Stimulated activated naive CD4-positive, alpha-beta T cell treated with Interleukin-2 at 50 U/mL for 16 hours (primary cell): ENCODE measurements at regions not wholly inside any gene's neighbourhood (a gene's known extent, or its start where the extent isn't known, plus 50 kb on each side); places are given as distances from the start of the nearest gene placed in this dataset.

Experiments used
- DNase-seq: peaks from one replicate; lab custom pipeline; 2025; lab: John Stamatoyannopoulos, UW

DNA sequence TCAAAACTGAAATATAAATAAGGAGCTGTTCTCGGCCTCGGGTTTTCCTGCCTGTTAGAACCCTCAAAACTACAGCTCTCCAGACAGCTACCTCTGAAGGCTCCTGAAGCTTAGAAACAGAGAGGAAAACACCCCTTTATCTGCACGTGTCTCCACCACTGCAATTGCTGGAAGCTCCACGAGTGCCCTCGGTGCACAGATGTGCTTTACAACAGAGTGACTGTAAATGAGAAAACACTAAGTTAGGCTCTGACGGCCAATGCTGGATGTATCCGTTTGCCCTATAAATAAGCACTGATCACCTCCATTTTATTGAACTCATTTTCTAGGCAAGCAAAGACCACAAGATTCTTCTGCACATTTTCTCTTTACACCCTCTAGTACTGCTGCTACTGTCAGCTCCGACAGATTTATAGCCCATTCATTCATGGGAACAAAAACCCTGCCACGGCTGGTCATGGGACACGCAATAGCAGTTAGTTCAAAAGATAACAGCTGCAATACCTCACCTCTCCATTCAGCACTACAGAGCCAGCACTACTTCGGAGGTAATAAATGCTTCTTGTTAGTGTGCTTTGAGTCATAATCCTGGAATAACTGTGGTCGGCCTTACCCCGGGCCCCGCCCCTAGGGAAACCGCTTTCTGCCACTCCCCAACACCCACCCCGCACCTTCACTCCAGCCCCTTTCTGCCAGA, 241.1 kb upstream of the ZNF507 start:
- no peak for DNase-seq

GRCh38 chr19:32104850-32105235, 240.6 kb upstream of the ZNF507 start:
- DNase-seq, result no peak

DNA sequence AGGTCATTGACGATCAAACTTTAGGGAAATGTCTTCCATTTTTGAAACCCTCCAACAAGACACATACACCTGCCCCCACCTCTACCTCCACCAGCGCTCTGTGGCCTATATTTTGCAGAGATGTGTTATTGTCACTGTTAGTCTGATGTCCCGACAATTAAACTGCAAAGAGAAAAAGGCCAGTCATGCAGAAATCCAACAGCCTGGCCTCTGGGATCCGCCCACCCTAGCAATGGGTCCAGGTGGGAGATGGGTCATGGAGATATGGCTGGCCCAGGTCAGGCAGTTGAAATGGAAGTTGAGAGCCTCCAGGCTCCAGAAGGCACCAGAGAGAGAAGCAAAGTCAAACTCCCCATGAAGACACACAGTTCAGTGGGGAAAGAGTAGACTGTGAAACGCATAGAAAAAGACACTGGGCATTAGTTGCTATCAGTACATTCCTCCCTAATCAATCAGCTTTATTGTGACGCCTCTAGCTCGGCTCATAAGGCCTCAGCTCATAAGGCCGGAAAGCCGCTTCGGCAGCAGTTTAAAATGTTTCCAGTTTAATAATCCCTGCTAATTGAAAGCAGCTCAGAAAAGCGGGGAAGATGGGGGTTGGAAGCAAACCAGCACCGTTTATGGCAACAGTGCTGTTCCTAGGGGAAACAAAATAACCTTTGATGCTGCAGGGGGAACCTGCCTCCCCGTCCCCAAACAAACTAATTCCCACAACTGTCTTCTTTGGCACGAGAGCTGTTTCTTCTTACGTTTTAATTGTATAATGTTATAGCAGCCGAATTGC, 239.7 kb upstream of the ZNF507 start:
- DNase-seq, result no peak

- DNase-seq, result no peak
Measured at GRCh38 chr19:32122258-32122657, 223.2 kb upstream of the ZNF507 start.

GRCh38 chr19:32123355-32123940, 222.0 kb upstream of the ZNF507 start:
- no peak for DNase-seq

GRCh38 chr19:32124585-32124984, 220.8 kb upstream of the ZNF507 start:
- DNase-seq, result no peak

- no peak for DNase-seq
Measured at GRCh38 chr19:32129141-32129540, 216.3 kb upstream of the ZNF507 start.

DNA sequence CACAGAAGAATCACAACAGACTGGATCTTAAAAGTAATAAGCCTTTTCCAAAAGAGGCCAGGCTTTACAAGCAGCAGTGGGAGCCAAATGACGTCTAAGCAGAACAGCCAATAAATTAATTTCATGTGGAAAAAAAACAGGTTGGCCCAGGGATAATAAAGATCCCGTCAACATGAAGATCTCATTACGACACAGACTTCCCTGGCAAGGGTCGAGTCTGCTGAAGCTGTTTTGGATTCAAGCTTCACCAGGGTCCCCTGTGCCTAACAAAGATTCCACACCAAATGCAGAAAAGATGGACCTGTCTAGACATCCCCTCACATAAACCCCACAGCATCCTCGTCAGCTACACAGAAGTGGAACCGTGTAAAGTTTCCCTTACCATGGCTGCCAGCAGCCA, 215.1 kb upstream of the ZNF507 start:
- no peak for DNase-seq

- DNase-seq, result no peak
Measured at GRCh38 chr19:32131005-32131404, 214.4 kb upstream of the ZNF507 start.

DNA sequence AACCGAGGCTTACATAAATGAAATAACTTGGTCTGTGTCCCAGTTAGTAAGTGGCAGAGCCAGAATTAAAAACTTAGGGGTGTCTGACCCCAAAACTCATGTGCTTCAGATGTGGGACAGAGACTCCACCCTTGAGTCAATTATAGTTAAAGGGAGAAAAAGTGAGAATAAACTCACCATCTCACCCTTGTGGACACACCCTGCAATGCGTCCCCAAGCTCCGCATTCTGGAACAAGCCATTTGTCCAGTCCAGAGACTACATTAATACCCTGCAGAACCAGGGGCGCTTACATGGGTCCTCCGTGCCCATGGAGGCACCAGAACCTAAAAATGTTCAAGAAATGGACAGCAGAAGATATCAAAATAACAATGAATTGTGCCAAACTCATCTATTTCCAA, 207.0 kb upstream of the ZNF507 start:
- DNase-seq, result no peak

GRCh38 chr19:32141840-32142511, 203.4 kb upstream of the ZNF507 start:
- no peak for DNase-seq

DNA sequence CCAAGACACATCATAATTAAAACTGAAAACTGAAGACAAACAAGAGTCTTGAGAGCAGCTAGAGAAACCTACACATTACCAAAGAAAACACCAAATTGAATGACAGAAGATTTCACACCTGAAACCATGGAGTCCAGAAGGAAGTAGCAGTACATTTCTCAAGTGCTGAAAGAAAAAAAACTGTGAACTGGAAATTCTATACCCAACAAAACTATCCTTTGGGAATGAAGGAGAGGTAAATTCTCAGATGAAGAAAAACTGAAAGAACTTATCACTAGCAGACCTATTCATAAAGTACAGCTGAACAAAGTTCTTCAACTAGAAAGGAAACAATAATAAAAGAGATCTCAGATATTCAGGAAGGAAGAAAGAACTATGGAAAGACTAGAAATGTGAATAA, 198.7 kb upstream of the ZNF507 start:
- DNase-seq, result no peak

- DNase-seq, result no peak
Measured at GRCh38 chr19:32150605-32151004, 194.8 kb upstream of the ZNF507 start.

- no peak for DNase-seq
Measured at GRCh38 chr19:32154418-32154817, 191.0 kb upstream of the ZNF507 start.

DNA sequence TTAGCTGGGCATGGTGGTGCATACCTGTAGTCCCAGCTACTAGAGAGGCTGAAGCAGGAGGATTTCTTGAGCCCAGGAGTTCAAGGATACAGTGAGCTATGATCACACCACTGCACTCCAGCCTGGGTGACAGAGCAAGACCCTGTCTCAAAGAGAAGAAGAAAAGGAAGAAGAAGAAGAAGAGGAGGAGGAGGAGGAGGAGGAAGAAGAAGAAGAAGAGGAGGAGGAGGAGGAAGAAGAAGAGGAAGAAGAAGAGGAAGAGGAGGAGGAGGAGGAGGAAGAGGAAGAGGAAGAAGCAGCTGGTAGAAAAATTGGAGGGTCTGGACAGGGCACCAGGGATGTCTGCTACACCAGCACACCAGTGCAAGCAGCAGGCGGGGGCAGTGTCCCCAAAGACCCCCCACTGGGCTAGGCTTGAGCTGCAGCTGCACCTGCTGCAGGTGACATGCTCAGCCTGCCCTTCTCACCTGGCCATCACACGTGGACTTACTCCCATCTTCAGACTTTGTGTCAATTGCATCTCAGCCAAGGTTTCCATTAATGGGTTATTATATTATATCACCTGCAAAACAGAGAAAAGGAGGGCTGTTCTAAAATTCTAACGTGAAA, 180.9 kb upstream of the ZNF507 start:
- no peak for DNase-seq

DNA sequence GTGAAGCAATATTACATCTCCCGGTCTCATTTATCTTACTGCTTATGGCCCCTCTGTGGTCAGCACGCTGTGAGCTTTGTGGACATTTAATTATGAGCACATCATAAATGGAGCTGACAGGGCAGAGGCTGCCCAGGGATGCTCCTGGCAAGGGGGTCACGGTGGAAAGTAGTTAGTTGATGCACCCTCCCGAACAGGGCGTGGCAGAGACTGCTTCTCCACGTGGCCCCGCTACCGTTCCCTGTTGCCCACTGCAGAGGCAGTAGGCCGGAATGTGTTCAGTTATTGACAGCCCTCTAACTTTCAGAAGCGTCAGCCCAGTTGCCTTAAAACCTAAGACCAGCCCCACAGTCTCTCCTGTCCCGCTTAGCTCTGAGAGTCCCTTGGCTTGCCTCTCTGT, 180.3 kb upstream of the ZNF507 start:
- DNase-seq, result no peak

DNA sequence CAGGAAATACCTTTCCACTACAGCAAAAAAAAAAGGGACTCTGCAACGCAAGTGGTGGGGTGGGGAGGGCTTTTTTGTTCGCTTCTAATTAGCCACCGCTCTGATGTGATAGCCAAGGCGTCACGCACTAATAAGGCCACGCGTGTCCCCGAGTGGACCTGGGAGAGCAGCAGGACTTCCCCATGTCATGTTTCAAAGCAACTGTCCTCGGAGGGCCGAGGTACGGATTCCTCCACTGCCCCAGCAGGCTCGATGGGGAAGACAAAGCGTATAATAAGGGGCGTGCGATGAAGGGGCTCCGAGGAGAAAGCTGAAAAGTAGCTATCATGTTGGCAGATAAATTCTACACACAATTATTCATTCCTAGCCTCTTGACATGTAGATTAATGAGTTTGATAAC, 179.7 kb upstream of the ZNF507 start:
- no peak for DNase-seq

DNA sequence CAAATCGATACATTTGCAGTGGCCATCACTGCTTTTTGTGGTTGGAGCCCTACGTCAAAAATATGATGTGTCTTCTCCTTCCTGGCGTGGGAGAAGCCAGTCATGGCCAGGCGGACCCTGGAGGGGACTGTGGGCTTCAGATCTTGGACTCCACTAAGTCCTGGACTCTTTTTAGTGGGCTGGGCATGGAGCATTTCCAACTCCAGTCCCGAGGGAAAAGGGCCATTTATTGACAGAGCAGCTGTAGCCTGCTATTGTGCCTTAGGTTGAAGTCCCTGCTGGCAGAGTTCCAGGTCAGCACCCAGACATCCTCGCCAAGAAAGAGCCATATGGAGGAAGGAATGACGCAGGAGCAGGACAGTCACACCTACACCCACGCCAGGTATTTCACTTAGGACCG, 179.2 kb upstream of the ZNF507 start:
- DNase-seq, result no peak

GRCh38 chr19:32168111-32168510, 177.3 kb upstream of the ZNF507 start:
- DNase-seq, result no peak

DNA sequence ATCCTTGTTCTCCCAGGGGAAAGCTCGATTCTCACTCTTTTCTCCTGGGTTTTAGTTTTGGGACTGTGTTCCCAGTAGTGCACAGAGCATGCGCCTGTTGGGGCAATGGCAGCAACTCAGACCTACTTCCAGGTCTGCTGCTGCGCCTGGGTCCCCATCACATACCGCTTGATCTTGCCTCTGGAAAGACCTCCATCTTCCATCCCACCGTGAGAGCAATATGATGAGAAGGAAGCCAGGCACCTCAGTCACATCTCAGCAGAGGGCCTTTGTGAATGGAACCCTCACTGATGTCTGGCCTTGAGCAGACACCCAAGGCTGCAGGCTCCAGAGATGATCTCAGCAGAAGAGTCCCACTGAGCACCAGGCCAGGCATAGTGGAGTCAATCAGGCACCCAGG, 176.8 kb upstream of the ZNF507 start:
- DNase-seq, result no peak

DNA sequence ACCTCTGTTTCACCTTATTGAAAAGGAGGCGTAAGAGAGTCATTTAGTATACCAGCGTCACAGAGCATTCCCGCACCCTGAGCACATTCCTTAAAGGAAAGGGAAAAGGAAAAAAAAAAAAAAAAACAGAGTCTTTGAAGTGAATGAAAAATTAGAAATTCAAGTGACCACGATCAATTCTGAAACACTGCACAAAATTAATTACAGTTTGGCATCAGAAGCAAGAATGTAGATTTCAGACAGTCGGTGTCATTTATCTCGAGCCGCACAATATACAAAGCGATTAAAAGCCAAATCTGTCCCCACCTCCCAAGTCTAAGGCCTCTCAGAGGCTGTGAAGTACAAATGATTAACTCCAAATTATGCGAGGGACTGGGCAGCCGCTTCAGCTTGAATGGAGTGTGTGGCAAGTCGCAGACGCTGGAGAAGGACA, 173.7 kb upstream of the ZNF507 start:
- DNase-seq, result no peak

GRCh38 chr19:32172566-32173160, 172.7 kb upstream of the ZNF507 start:
- no peak for DNase-seq
